GM18499 (cell line): ENCODE measurements at regions not wholly inside any gene's neighbourhood (a gene's known extent, or its start where the extent isn't known, plus 50 kb on each side); places are given as distances from the start of the nearest gene placed in this dataset.
A peak's percentile ranks its signal among the peaks of the same experiment; 100 is the strongest.

Experiments
- ATAC-seq: cut with Tn5 transposase; IDR thresholded peaks from one replicate; pipeline ENCODE4 v1.9.1; 2021; ENCODE audit warnings: moderate number of reproducible peaks; ENCODE audit not compliant: insufficient read depth, unreplicated experiment

- no peak for ATAC-seq
Measured at GRCh38 chr18:33873112-33873511, 295.1 kb downstream of the ASXL3 start.

- no peak for ATAC-seq
Measured at GRCh38 chr18:33871363-33872025, 293.5 kb downstream of the ASXL3 start.

- no peak for ATAC-seq
Measured at GRCh38 chr18:33870059-33870458, 292.0 kb downstream of the ASXL3 start.

- no peak for ATAC-seq
Measured at GRCh38 chr18:33866386-33866785, 288.4 kb downstream of the ASXL3 start.

- no peak for ATAC-seq
Measured at GRCh38 chr18:33863912-33864311, 285.9 kb downstream of the ASXL3 start.

- ATAC-seq: no peak
Measured at GRCh38 chr18:33854827-33855139, 276.8 kb downstream of the ASXL3 start.

GRCh38 chr18:33854086-33854826, 276.2 kb downstream of the ASXL3 start:
- no peak for ATAC-seq

GRCh38 chr18:33853187-33853586, 275.2 kb downstream of the ASXL3 start:
- no peak for ATAC-seq

- ATAC-seq: peak; percentile 53
Measured at GRCh38 chr18:33851546-33852078, 273.6 kb downstream of the ASXL3 start.

GRCh38 chr18:33849731-33850130, 271.7 kb downstream of the ASXL3 start:
- ATAC-seq: no peak

- ATAC-seq: no peak
Measured at GRCh38 chr18:33844232-33844631, 266.2 kb downstream of the ASXL3 start.

GRCh38 chr18:33841221-33841967, 263.4 kb downstream of the ASXL3 start:
- ATAC-seq: no peak

GRCh38 chr18:33840212-33840593, 262.2 kb downstream of the ASXL3 start:
- ATAC-seq: no peak

- no peak for ATAC-seq
Measured at GRCh38 chr18:33839452-33840211, 261.6 kb downstream of the ASXL3 start.

- no peak for ATAC-seq
Measured at GRCh38 chr18:33838054-33838453, 260.0 kb downstream of the ASXL3 start.

- no peak for ATAC-seq
Measured at GRCh38 chr18:33837191-33837590, 259.2 kb downstream of the ASXL3 start.

- no peak for ATAC-seq
Measured at GRCh38 chr18:33836564-33836963, 258.5 kb downstream of the ASXL3 start.

- no peak for ATAC-seq
Measured at GRCh38 chr18:33835419-33835818, 257.4 kb downstream of the ASXL3 start.

GRCh38 chr18:33833842-33834241, 255.8 kb downstream of the ASXL3 start:
- no peak for ATAC-seq

- ATAC-seq: no peak
Measured at GRCh38 chr18:33831424-33831823, 253.4 kb downstream of the ASXL3 start.
